ENCODE measurements at regions not wholly inside any gene's neighbourhood (a gene's known extent, or its start where the extent isn't known, plus 50 kb on each side); places are given as distances from the start of the nearest gene placed in this dataset.

DNA sequence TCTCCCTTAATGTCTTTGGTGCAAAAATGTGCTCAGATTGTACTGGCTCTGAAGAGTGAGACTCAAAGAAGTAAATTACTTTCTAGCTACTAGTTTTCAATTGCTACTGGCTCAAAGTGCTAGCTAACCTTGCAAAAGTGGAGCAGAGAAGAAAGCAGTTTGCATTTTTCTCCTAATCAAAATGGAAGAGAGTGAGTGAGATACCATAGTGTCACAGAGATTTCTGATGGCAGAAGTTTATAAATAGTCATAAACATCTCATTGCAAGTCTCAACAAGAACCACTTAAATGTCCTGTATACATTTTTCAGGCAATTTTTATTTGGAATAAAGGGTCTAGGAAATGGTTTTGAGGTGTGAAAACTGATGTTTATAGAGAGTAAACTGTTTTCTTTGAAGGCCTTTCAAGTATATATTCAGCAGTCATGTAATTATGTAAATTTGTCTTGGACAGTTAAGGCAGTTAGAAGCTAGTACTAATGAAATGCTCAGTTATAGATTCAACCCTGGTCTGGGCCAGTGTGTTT is 237.7 kb upstream of the GOLIM4 start:
- intact Hi-C loops (cut with DNase I): no loop called here
- Histone ChIP-seq H3K9me3 (no peaks in the 10 kb centered on the region), H3K27ac (no peak overlapping the region), H3K4me3 (no peak overlapping the region), H3K4me1 (no peaks in the 10 kb centered on the region), H3K27me3 (no peaks in the 10 kb centered on the region), H3K36me3 (no peaks in the 10 kb centered on the region)
- TF ChIP-seq, protein P1, sequence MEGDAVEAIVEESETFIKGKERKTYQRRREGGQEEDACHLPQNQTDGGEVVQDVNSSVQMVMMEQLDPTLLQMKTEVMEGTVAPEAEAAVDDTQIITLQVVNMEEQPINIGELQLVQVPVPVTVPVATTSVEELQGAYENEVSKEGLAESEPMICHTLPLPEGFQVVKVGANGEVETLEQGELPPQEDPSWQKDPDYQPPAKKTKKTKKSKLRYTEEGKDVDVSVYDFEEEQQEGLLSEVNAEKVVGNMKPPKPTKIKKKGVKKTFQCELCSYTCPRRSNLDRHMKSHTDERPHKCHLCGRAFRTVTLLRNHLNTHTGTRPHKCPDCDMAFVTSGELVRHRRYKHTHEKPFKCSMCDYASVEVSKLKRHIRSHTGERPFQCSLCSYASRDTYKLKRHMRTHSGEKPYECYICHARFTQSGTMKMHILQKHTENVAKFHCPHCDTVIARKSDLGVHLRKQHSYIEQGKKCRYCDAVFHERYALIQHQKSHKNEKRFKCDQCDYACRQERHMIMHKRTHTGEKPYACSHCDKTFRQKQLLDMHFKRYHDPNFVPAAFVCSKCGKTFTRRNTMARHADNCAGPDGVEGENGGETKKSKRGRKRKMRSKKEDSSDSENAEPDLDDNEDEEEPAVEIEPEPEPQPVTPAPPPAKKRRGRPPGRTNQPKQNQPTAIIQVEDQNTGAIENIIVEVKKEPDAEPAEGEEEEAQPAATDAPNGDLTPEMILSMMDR (IDR thresholded peaks at IDR 0.05): no peak
- no peak for DNase-seq (ENCODE audit: low spot score in 2 of 2)

DNA sequence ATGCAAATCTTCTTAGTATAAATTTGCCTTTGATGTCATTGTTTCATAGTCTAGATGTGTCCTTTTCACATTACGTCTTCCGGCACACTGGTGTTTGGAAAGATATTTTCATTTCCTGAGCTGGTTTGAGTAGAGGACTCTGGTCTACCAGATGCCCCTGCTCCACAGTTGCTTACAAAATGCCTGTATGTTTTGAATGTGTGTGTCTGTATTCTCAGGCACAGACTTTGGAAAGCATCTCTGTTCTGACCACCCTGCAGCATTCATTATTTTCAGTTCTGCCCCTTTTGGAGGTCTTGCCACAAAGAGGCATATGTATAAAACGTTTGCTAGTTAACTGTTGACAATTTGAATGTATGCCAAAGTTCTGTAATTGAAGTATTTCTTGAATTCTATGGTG is 236.0 kb upstream of the GOLIM4 start:
- intact Hi-C loops (cut with DNase I): no loop called here
- Histone ChIP-seq H3K27me3 (no peaks in the 10 kb centered on the region), H3K4me3 (no peak overlapping the region), H3K27ac (no peak overlapping the region), H3K4me1 (no peaks in the 10 kb centered on the region), H3K36me3 (no peaks in the 10 kb centered on the region), H3K9me3 (no peaks in the 10 kb centered on the region)
- DNase-seq (ENCODE audit: low spot score in 2 of 2): no peak
- TF ChIP-seq, protein P1 (IDR thresholded peaks at IDR 0.05): no peak

DNA sequence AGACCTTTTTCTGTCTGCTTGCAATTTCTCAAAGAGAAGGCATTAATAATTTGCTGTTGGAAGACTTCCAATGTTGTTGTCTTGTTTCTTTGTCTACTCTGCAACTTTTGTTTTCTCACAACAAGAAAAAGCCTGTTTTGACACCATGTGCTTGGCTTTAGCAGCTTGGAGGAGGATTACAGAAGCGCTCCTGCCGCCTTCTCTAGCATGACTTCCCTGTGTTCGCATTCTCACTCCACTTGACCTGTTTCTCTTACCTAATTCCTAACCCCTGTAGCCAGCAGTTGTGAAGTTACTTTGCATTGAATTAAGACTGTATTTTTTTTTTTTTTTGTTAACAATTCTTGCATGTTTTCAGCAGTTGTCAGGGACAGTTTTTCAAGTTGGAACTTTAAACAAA is 235.3 kb upstream of the GOLIM4 start:
- Histone ChIP-seq H3K36me3 (no peaks in the 10 kb centered on the region), H3K27ac (no peak overlapping the region), H3K27me3 (no peaks in the 10 kb centered on the region), H3K4me3 (no peak overlapping the region), H3K9me3 (no peaks in the 10 kb centered on the region), H3K4me1 (no peaks in the 10 kb centered on the region)
- intact Hi-C loops (cut with DNase I): no loop called here
- TF ChIP-seq, protein P1 (IDR thresholded peaks at IDR 0.05): no peak
- no peak for DNase-seq (ENCODE audit: low spot score in 2 of 2)

DNA sequence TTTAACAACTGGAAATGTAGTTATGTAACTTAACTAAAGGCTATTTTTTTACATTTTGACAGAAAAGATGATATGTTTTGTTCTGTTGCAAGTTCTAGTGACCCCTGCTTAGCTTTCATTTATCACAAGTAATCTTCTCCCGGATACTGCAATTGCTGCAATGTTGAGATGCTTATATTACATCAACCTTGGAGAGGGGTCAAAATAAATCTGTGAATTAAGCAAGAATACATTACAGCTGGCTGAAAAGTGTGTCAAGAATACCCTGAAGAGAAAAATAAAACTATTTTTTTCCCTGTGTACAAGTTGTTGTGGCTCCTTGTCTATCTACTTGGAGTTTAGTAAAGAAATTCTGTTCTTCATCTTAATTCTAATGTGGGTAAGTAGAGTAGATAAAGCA is 232.1 kb upstream of the GOLIM4 start:
- Histone ChIP-seq H3K4me1 (no peaks in the 10 kb centered on the region), H3K36me3 (no peaks in the 10 kb centered on the region), H3K27ac (no peak overlapping the region), H3K9me3 (no peaks in the 10 kb centered on the region), H3K4me3 (no peak overlapping the region), H3K27me3 (no peaks in the 10 kb centered on the region)
- no peak for DNase-seq (ENCODE audit: low spot score in 2 of 2)
- intact Hi-C loops (cut with DNase I): no loop called here
- TF ChIP-seq, protein P1 (IDR thresholded peaks at IDR 0.05): no peak

DNA sequence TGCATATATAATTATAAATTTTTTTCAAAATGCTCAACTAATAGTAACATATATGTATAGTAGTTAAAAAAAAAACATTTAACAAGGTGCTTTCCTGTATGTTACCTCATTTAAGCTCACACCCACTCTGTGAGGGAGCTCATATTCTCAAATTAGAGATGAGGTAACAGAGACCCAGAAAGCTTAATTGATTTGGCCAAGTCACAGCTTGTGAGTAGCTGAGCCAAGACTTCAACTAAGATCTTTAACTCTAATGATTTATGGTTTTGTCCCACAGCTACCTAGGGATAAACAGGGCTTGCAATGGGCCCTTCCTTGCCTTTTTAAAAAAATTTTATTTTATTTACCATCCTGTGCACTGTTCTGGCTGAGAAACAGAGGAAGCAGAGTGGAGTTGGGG is 230.0 kb upstream of the GOLIM4 start:
- TF ChIP-seq, protein P1 (IDR thresholded peaks at IDR 0.05): no peak
- intact Hi-C loops (cut with DNase I): no loop called here
- H3K27me3 ChIP-seq: no peaks in the 10 kb centered on the region
- H3K9me3 ChIP-seq: no peaks in the 10 kb centered on the region
- no peak for DNase-seq (ENCODE audit: low spot score in 2 of 2)
- no peaks in the 10 kb centered on the region for H3K36me3 ChIP-seq
- H3K27ac ChIP-seq: no peak overlapping the region
- no peak overlapping the region for H3K4me3 ChIP-seq
- no peaks in the 10 kb centered on the region for H3K4me1 ChIP-seq

DNA sequence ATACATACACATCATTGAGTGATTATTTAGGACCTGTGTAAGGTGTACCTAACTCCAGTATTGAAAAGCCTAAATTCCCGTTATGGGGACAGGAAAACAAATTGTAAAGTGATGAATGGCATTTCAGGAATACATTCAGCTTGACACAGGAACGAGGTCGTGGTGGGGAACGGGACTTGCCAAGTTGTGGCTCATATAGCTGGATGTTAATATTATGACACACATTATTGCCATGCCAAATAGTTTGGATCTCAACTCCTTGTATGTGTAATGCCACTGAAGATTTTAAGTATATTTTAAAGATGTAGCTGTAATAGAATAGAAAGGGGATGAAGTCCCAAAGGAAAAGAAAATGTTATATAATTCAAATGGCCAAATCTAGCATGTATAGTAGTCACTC is 227.2 kb upstream of the GOLIM4 start:
- no peaks in the 10 kb centered on the region for H3K9me3 ChIP-seq
- intact Hi-C loops (cut with DNase I): no loop called here
- no peaks in the 10 kb centered on the region for H3K4me1 ChIP-seq
- no peaks in the 10 kb centered on the region for H3K36me3 ChIP-seq
- H3K4me3 ChIP-seq: no peak overlapping the region
- TF ChIP-seq, protein P1 (IDR thresholded peaks at IDR 0.05): no peak
- no peak overlapping the region for H3K27ac ChIP-seq
- no peaks in the 10 kb centered on the region for H3K27me3 ChIP-seq
- no peak for DNase-seq (ENCODE audit: low spot score in 2 of 2)
